Sigmoid colon (tissue), 6 donors: ENCODE measurements at regions not wholly inside any gene's neighbourhood (a gene's known extent, or its start where the extent isn't known, plus 50 kb on each side); places are given as distances from the start of the nearest gene placed in this dataset.
A peak's percentile ranks its signal among the peaks of the same experiment; 100 is the strongest.

Experiments
- DNase-seq: peaks from one replicate; pipeline ENCODE4 v3.0.0-alpha.2; 2019
- H3K27ac ChIP-seq, 4 donors: fragments of 200-600 bp; sonication (generic); one replicate each; pipeline ENCODE4 v1.5.1; 2016 to 2019; ENCODE audit warnings: mild to moderate bottlenecking in 1 of 4
- H3K27me3 ChIP-seq, 3 donors: fragments of 200-600 bp; sonication (generic); one replicate each; pipeline ENCODE4 v1.5.1; 2019; ENCODE audit warnings: mild to moderate bottlenecking in 1 of 3
- H3K36me3 ChIP-seq, 4 donors: fragments of 200-600 bp; sonication (generic); one replicate each; pipeline ENCODE4 v1.5.1; 2016 to 2019
- H3K4me1 ChIP-seq, 4 donors: fragments of 200-600 bp; sonication (generic); one replicate each; pipeline ENCODE4 v1.5.1; 2017 to 2019
- H3K4me3 ChIP-seq, 4 donors: fragments of 200-600 bp; sonication (generic); one replicate each; pipeline ENCODE4 v1.5.1; 2017 to 2019; ENCODE audit warnings: mild to moderate bottlenecking in 2 of 4, moderate library complexity in 1 of 4
- H3K9me3 ChIP-seq, 4 donors: fragments of 200-600 bp in 3 of 4; sonication (generic) in 3 of 4; one replicate each; pipeline versions ENCODE4 v1.5.1 to v1.6.1; 2013 to 2019
- EP300 ChIP-seq, 4 donors: sonication (generic); formaldehyde crosslinking; IDR thresholded peaks; one replicate each; pipeline ENCODE4 v1.6.1; 2017; ENCODE audit warnings: antibody characterized with exemption in 4 of 4
- POLR2A ChIP-seq, 2 donors: fragments of 450-650 bp; IDR thresholded peaks; one replicate each; pipeline ENCODE4 v1.6.1; 2016; ENCODE audit warnings: antibody characterized with exemption in 2 of 2, mild to moderate bottlenecking in 2 of 2, moderate library complexity in 2 of 2
- POLR2AphosphoS5 ChIP-seq, 4 donors: sonication (generic); formaldehyde crosslinking; IDR thresholded peaks; one replicate each; pipeline ENCODE4 v1.6.1; 2017; ENCODE audit warnings: antibody characterized with exemption in 4 of 4
- WGBS, 2 donors: extraction: QIAGEN DNeasy Blood & Tissue Kit; methylation state at CpG; one replicate each; pipeline ENCODE4 v1.1.7; 2013; 5-methylcytosine and 5-hydroxymethylcytosine counted together
- intact Hi-C: fragments of 100-400 bp; cut with DNase I; formaldehyde crosslinking; loops from one replicate; pipeline ENCODE4 v1.15.1; 2023
- TF ChIP-seq, protein P1 (sequence below), 4 experiments: fragments of 450-650 bp in 3 of 4; fragments of 200-600 bp in 1 of 4; IDR thresholded peaks; one replicate each; pipeline ENCODE4 v1.5.1; 2016 to 2019; ENCODE audit warnings: antibody characterized with exemption in 4 of 4, mild to moderate bottlenecking in 3 of 4, moderate library complexity in 2 of 4
- donor health status: healthy with polysubstance abuse.
- donor health status: healthy.

DNA sequence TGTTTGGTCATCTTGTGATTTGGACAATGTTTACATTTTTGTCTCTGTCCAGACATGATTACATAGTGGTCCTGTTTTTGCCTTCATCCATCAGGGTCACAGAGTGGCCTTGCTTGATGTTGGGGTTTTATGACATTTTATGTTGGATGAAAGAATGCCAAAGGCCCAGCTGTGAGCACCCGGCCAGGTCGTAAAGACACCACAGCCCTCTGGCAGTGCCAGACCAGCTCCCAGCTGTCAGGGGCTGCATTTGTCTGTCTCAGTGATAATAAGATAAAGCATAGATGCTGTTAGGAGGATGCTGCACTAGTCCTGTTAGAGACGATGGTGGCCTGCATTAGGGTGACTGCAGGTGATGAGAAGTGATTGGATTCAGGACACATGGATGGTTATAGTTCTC lies 117.5 kb downstream of the FAM174B start:
- no peaks in the 10 kb centered on the region for H3K36me3 ChIP-seq
- TF ChIP-seq, protein P1, sequence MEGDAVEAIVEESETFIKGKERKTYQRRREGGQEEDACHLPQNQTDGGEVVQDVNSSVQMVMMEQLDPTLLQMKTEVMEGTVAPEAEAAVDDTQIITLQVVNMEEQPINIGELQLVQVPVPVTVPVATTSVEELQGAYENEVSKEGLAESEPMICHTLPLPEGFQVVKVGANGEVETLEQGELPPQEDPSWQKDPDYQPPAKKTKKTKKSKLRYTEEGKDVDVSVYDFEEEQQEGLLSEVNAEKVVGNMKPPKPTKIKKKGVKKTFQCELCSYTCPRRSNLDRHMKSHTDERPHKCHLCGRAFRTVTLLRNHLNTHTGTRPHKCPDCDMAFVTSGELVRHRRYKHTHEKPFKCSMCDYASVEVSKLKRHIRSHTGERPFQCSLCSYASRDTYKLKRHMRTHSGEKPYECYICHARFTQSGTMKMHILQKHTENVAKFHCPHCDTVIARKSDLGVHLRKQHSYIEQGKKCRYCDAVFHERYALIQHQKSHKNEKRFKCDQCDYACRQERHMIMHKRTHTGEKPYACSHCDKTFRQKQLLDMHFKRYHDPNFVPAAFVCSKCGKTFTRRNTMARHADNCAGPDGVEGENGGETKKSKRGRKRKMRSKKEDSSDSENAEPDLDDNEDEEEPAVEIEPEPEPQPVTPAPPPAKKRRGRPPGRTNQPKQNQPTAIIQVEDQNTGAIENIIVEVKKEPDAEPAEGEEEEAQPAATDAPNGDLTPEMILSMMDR (IDR thresholded peaks at IDR 0.05): no peak
- TF ChIP-seq EP300 (IDR thresholded peaks at IDR 0.05) (no peak), POLR2A (IDR thresholded peaks at IDR 0.05) (no peak), POLR2AphosphoS5 (IDR thresholded peaks at IDR 0.05) (no peak)
- 23 to 57% methylated on average over 3 of the region's 3 CpGs for WGBS, 2 donors
- H3K27me3 ChIP-seq: no peaks in the 10 kb centered on the region
- H3K4me1 ChIP-seq: no peaks in the 10 kb centered on the region
- DNase-seq: no peak
- no peak overlapping the region for H3K27ac ChIP-seq
- H3K4me3 ChIP-seq: no peak overlapping the region
- intact Hi-C loops: no loop called here
- no peaks in the 10 kb centered on the region for H3K9me3 ChIP-seq

DNA sequence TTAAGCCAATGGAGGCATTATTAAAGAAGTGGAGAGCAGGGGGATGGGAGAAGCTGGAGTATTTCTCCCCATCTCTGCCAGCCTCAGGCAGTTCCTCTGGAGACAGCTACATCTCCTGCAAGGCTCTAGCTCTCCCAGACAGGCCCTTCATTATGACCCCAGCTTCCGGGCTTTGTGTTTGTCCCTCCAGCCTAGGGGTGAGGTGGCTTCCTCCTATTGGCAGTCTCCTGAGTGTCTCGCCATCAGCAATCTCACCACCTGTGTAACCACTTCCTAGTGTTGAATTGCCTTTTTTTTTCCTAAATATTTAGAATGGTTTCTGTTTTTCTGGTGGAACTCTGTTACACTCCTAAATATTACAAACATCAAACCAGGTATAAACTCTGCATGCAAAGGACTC lies 122.3 kb downstream of the FAM174B start:
- 59 to 67% methylated on average over 2 of the region's 2 CpGs for WGBS, 2 donors

DNA sequence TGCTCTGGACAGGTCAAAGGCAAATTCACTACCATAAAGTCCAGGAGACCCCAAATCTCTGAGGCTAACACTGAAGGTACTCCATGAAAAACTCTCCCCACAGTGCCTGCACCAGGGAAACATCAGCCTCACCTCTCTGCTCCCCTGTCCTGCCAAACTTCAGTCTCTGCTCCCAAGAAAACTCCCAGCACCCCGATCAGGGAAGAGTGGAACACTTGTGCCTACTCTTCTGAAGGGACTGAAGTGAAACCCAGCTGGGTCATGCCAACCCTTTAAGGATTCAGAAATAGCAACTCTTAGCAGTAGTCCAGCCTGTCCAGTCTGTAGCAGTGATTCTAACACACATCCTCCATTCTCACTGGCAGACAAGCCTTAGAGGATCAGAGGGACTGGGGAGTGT lies 124.2 kb downstream of the FAM174B start:
- H3K27me3 ChIP-seq: no peaks in the 10 kb centered on the region
- H3K36me3 ChIP-seq: no peaks in the 10 kb centered on the region
- no peak for DNase-seq
- H3K4me1 ChIP-seq: peaks cover 0 to 12% (median 9%) of the 10 kb centered on the region in 4 donors
- no peak for TF ChIP-seq POLR2A (IDR thresholded peaks at IDR 0.05)
- TF ChIP-seq, protein P1 (IDR thresholded peaks at IDR 0.05): no peak
- no peak for TF ChIP-seq POLR2AphosphoS5 (IDR thresholded peaks at IDR 0.05)
- H3K4me3 ChIP-seq: no peak overlapping the region
- H3K9me3 ChIP-seq: no peaks in the 10 kb centered on the region
- H3K27ac ChIP-seq: no peak overlapping the region
- intact Hi-C loops: no loop called here
- 33 to 82% methylated on average over 1 of the region's 1 CpG for WGBS, 2 donors

More for the DNA sequence above, 122.3 kb downstream of the FAM174B start:
- no peak for DNase-seq
- H3K27ac ChIP-seq: no peak overlapping the region
- no peaks in the 10 kb centered on the region for H3K9me3 ChIP-seq
- intact Hi-C loops: no loop called here
- TF ChIP-seq POLR2AphosphoS5 (IDR thresholded peaks at IDR 0.05) (no peak), POLR2A (IDR thresholded peaks at IDR 0.05) (no peak), EP300 (IDR thresholded peaks at IDR 0.05) (no peak)
- TF ChIP-seq, protein P1 (IDR thresholded peaks at IDR 0.05): no peak
- no peaks in the 10 kb centered on the region for H3K27me3 ChIP-seq
- no peaks in the 10 kb centered on the region for H3K4me1 ChIP-seq
- H3K4me3 ChIP-seq: no peak overlapping the region
- H3K36me3 ChIP-seq: no peaks in the 10 kb centered on the region

DNA sequence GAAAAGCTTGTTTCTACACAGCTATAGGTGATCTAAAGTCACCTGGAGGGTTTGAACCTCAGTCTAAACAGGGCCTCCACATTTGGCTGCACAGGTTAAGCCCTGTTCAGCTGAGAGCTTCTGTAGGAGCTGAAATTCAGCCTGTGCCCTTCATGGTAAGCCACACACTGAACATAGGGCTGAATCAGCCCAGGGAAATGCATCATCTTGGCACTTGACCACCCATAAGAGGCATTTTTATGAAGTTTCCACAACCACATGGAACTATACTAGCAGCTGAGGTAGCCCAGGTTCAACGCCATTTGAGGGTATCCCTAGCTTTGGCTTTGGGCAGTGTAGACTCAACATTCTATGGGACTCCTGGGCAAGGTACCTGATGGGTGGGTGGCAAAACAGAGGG lies 126.8 kb downstream of the FAM174B start:
- no peak for DNase-seq
- Histone ChIP-seq H3K27ac (no peak overlapping the region), H3K4me1 (peaks cover 0 to 12% (median 9%) of the 10 kb centered on the region in 4 donors), H3K9me3 (no peaks in the 10 kb centered on the region), H3K4me3 (no peak overlapping the region), H3K36me3 (no peaks in the 10 kb centered on the region), H3K27me3 (no peaks in the 10 kb centered on the region)
- 94 to 97% methylated on average over 1 of the region's 1 CpG for WGBS, 2 donors
- intact Hi-C loops: loop anchor here (10.0 kb wide), 1 partner anchor 434 kb away; no protein-coding TSS in a partner anchor
- no peak for TF ChIP-seq POLR2AphosphoS5 (IDR thresholded peaks at IDR 0.05)
- no peak for TF ChIP-seq POLR2A (IDR thresholded peaks at IDR 0.05)
- TF ChIP-seq EP300 (IDR thresholded peaks at IDR 0.05): no peak
- TF ChIP-seq, protein P1 (IDR thresholded peaks at IDR 0.05): no peak

DNA sequence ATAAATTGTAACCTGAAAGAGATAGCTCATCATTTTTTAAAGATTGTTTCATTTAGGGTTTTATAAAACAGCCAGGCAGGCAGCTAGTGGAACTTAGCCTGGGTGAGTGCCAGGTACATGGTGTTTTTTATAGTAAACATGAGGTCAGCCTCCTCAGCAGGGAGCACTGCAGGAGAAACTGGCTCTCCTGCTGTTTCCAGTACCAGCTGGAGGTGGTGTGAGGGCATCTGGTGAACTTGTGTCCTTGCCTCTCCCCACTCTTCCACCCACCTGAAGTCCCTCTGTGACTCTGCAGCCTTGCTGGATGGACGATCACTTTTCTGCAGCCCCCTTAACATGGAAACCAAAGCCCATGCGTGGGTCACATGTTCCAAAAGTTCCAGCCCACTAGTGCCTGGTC lies 128.4 kb downstream of the FAM174B start:
- WGBS, 2 donors: 84 to 86% methylated on average over 2 of the region's 2 CpGs
- peak; percentile 79 for DNase-seq
- Histone ChIP-seq H3K36me3 (no peaks in the 10 kb centered on the region), H3K27ac (peak overlapping the region in 3 of 4 donors; percentile 59 to 77 (median 69)), H3K4me1 (peaks cover 0 to 12% (median 9%) of the 10 kb centered on the region in 4 donors), H3K27me3 (no peaks in the 10 kb centered on the region), H3K9me3 (no peaks in the 10 kb centered on the region), H3K4me3 (no peak overlapping the region)
- intact Hi-C loops: loop anchor here (10.0 kb wide), 1 partner anchor 432 kb away; no protein-coding TSS in a partner anchor
- TF ChIP-seq POLR2AphosphoS5 (IDR thresholded peaks at IDR 0.05): peak in 3 of 4 donors; percentile 63 to 68 (median 64)
- TF ChIP-seq EP300 (IDR thresholded peaks at IDR 0.05): peak in 3 of 4 donors; percentile 75 to 81 (median 75)
- TF ChIP-seq POLR2A (IDR thresholded peaks at IDR 0.05): no peak
- TF ChIP-seq, protein P1 (IDR thresholded peaks at IDR 0.05): no peak
